Effector CD8-positive, alpha-beta T cell (primary cell): ENCODE measurements at regions not wholly inside any gene's neighbourhood (a gene's known extent, or its start where the extent isn't known, plus 50 kb on each side); places are given as distances from the start of the nearest gene placed in this dataset.

Experiments used
- DNase-seq: peaks from one replicate; lab custom pipeline; 2025; lab: John Stamatoyannopoulos, UW

- no peak for DNase-seq
Measured at GRCh38 chr2:57882895-57883515, 163.6 kb upstream of the VRK2 start.

DNA sequence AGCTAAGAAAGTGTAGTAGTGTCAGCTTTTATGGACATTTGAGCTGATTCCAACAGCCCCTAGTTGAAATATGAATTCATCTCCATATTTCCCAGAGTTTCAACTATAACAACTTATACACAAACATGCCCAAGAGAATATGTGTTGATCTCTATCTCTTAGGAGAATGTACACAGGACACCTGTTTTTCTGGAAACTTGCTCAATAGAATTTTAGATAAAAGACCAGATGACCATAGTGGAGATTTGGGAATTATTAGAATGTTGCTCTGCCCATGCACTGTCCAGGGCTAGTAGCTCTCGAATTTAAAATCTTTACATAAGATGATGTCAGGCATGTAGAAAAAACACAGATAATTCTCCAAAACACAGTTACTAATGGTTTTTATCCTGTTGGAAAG lies 162.3 kb upstream of the VRK2 start:
- no peak for DNase-seq

GRCh38 chr2:57885742-57886141 lies 160.9 kb upstream of the VRK2 start:
- no peak for DNase-seq

- no peak for DNase-seq
Measured at GRCh38 chr2:57886161-57886786, 160.3 kb upstream of the VRK2 start.

GRCh38 chr2:57888463-57888862 lies 158.1 kb upstream of the VRK2 start:
- DNase-seq = no peak

DNA sequence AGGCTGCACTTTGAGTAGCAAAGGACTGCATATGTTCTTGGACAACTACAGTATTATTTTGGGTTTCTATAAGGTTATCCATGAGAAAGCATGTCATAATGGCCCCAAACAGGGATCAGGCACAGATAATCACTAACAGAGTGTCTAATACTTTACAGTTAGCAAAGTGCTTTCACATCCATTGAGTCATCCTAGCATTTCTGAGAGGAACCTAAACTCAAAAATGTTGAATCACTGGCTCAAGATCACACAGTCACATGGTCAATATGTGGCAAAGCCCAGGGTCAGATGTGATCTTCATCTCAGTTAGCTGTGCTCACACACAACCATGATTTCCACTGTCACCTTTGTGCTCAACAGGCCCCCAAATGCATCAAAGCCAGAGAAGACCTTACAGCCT lies 156.1 kb upstream of the VRK2 start:
- DNase-seq = no peak

GRCh38 chr2:57891086-57891712 lies 155.4 kb upstream of the VRK2 start:
- DNase-seq = no peak

- DNase-seq = no peak
Measured at GRCh38 chr2:57892920-57893319, 153.7 kb upstream of the VRK2 start.

DNA sequence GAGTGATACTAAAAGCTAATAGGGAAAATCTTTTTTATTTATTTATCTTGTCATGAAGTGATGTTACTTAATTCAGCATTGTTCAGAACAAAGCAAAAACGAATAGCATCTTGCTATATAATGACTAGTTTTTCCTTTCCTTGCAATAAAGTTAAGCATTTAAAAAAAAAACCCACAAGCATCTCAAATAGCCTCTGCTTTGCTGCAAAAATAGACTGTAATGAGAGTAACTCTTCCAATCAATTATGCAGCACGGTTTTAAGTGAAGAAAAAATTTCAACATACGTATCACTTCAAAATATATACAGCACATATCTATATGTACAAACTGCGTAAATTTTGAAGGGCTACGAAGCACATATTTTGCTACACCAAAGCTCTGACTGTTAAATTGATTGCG lies 153.3 kb upstream of the VRK2 start:
- no peak for DNase-seq

GRCh38 chr2:57893786-57894185 lies 152.8 kb upstream of the VRK2 start:
- no peak for DNase-seq

DNA sequence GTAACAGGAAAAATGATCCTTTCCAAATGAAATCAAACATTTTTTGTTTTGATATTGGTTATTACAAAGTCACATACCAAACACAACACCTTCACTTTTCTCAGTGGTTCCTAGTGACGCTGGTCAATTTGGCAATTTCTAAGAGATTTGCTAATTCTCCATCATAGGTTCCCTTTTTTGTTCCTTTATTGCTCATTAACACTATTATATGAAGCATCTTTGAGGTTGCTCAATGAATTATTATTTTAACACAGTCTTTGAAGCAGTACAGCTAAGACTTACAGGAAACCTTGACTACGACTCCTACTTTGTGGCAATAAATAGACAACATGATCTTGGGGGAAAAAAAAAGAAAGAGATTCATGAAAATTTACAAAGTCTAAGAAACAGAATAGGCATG lies 152.2 kb upstream of the VRK2 start:
- no peak for DNase-seq

DNA sequence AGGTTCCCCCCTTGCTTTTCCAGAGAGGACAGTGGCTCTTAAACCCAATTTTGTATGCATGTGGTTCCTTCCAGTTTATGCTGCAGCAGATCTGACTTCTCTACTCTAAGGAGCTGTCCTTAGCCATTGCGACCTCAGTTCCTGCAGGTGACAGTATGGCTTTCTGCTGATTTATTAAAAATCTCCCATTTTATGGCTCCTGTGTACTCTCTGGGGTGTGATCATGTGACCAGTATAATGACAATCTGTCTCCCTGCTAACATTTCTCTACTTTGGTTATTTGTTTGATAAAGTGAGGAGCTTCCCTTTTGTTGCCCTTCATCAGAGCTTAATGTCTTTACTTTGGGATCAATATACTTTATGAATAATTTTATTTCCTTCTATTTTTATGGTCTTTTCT lies 148.7 kb upstream of the VRK2 start:
- no peak for DNase-seq

GRCh38 chr2:57899898-57900297 lies 146.7 kb upstream of the VRK2 start:
- DNase-seq = no peak

DNA sequence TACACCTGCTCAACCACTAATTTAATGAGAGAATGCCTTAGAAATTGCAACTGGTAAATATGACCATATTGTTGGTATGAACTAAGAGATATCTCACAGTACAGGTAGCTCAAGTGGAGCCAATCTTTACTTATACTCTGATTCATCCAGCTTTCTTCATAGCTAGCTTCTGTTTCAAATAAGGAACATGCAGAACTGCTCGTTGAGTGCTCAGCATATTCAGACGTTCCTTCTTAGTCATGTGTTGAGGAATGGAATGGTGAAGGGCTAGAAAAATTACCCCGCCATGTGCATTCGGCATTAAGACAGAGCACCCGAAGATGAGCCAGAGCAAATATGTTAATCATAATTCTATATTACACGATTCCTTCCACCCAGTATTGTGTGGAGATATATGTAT lies 144.0 kb upstream of the VRK2 start:
- no peak for DNase-seq

GRCh38 chr2:57906152-57906732 lies 140.4 kb upstream of the VRK2 start:
- DNase-seq = no peak

DNA sequence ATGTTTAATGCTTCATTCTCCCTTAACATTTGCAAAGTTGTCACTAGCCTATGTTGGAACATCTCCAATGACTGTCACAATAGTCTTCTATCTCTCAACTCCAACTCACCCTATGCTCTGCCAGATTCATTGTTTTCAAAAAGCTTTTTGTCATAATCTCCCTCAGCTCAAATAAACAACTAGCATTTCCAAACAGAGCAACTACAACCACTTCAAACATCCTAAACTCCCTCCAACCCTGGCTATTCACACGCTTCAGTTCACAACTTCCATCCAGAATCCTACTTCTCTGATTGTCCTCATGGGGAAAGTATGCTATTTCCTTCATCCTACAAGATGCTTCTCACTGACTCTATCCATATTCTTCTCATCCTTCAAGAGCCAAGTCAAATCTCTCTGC lies 139.2 kb upstream of the VRK2 start:
- no peak for DNase-seq

- DNase-seq = no peak
Measured at GRCh38 chr2:57908736-57909161, 137.9 kb upstream of the VRK2 start.

DNA sequence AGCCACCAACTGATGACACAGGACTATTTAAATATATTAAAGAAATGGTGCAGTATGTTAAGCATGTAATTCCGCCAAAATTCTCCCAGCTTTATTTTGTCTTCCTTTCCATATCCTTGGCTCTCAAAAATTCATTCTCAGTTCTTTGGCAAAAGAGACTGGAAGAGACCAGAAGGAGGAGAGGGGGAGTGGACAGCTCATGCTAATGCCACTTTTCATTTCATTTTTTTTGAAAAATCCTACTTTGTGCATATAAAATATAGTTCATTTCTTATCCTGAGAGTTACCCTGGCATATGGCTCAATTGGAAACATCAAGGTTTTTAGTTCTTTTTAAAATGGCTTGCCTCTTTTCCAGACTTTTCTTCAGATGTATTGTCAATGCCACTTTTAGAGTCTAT lies 128.5 kb upstream of the VRK2 start:
- DNase-seq = no peak

DNA sequence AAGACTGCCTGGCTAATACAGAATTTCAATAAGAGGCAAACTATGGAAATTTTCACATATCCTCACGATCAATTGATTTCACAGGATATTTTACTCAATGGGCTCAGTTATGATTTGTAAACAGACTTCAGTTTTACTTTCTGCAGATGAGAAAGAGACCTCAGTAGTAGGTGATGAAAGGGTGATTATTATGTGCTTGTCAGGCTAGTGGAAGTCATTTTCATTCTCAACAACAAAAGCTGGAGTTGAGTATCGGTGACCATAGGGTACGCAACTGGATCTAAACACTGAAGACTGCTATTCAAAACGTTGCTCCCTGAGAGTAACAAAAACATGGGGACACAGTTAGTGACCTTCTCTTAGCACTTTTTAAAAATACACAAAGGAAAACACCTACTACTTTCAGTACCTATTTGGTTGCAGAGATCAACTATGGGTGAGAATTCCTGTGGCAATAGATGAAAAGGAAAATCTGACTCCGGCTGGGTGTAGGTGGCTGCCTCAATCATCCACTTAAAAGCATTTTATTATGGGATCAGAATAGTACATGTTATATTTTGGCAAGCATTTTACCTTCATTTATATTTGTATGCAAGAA lies 126.2 kb upstream of the VRK2 start:
- DNase-seq = no peak

GRCh38 chr2:57934659-57935058 lies 111.9 kb upstream of the VRK2 start:
- DNase-seq = no peak

DNA sequence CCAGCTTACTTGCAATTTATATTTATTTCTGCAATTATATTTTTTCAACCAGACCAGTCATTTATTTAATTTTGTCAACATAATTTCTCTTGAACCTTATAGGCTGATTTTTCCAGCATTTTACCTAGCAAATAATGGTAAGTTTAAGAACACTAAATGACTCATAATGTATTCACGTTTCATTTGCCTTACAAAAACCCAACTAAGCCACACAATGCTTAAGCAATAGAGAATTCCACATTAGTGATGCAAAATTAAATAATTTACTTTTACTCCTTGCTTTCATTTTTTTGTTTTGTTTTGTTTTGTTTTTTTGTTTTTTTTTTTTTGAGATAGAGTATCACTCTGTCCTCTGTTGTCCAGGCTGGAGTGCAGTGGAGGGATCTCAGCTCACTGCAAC lies 110.4 kb upstream of the VRK2 start:
- DNase-seq = no peak

DNA sequence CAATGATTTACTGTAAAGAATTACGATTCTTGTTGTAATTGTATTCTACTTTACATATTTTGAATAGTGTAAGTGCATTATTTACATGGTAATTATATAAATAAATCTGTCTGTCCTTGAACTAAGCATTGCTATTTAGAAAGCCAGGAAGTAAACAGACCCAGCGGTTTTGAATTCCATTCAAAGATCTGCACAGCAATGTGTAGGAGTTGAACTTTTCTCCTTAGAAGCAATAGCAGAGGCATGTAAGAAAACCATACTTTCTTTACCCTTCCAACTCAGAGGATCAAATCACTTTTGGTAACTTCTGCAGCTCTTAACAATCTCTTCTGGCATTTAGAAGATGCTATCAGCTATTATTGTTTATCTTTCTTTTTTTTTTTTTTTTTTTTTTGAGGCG lies 109.2 kb upstream of the VRK2 start:
- no peak for DNase-seq

GRCh38 chr2:57941816-57942215 lies 104.8 kb upstream of the VRK2 start:
- DNase-seq = no peak
